ENCODE measurements at regions not wholly inside any gene's neighbourhood (a gene's known extent, or its start where the extent isn't known, plus 50 kb on each side); places are given as distances from the start of the nearest gene placed in this dataset.

DNA sequence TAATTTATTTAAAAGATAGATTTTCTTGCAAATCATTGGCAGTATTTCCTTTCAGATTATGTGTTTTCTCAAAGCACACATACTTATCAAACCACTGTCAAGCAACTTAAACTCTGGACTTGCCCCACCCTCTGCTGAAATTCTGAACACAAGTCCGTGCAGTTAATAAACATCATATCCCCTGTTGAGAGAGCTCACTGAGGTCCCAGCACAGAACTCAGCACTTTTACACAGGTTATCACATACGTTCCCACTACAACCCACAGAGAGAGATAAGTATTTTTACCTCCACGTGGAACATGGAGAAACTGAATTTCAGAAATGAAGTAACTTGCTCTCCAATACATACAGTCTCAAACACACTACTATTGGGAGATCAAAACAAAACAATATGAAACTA lies 267.6 kb upstream of the IGF1R start:
- no peak for DNase-seq (ENCODE audit: low read depth in 4 of 4, low spot score in 2 of 4)

DNA sequence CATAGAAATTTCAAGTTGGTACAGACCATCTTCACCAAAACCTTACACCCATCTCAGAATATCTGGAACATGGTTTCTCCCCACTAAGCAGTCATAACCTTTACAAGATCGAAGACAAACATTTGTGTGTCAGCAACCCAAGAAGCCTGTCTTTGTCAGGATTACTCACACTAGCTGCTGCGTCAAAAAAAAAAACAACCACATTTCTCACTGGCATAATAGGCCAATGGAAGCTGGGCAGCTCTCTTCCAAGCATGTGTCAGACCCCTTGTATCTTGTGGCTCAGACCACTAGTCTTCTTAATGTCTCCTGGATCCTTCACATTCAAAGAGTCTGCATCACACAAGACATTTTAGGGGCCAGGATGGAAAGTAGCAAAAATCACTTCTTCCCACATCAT lies 266.9 kb upstream of the IGF1R start:
- no peak for DNase-seq (ENCODE audit: low read depth in 4 of 4, low spot score in 2 of 4)

DNA sequence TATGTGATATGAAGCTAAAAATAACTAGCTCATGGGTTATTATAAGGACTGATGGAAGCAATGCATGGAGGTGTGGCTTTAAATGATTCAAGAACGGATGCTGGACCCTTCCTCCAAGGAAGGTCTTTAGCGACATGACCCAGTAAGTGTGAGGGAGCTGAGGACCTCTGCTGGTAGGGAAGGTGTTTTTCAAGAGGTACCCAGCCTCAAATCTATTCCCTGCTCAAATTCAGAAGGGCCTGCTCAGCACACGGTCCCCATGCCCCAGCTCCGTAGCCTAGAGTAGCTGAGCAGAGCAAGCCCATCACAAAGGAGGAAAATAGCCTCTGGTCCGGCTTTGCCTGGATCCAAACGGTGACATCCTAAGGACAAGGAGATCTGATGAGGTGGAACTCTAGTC lies 266.2 kb upstream of the IGF1R start:
- DNase-seq (ENCODE audit: low read depth in 4 of 4, low spot score in 2 of 4) = no peak

DNA sequence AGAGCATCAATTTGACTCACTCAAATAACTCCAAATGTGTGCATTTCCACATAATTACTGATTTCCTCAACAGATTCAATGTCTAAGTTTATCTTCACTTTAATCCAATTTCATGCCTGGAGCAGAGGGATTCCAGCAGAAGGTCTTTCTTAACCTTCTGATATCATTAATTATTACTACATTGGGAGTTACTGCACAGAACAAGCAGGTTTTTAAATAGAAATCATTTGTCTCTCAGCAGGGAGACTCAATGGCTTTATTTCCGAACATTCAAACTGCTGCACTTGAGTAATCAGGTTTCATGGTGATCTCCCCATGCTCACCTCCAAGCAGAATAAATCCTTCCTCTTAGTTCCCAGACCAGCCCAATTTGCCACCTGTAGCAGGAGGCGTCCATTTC lies 264.8 kb upstream of the IGF1R start:
- no peak for DNase-seq (ENCODE audit: low read depth in 4 of 4, low spot score in 2 of 4)

DNA sequence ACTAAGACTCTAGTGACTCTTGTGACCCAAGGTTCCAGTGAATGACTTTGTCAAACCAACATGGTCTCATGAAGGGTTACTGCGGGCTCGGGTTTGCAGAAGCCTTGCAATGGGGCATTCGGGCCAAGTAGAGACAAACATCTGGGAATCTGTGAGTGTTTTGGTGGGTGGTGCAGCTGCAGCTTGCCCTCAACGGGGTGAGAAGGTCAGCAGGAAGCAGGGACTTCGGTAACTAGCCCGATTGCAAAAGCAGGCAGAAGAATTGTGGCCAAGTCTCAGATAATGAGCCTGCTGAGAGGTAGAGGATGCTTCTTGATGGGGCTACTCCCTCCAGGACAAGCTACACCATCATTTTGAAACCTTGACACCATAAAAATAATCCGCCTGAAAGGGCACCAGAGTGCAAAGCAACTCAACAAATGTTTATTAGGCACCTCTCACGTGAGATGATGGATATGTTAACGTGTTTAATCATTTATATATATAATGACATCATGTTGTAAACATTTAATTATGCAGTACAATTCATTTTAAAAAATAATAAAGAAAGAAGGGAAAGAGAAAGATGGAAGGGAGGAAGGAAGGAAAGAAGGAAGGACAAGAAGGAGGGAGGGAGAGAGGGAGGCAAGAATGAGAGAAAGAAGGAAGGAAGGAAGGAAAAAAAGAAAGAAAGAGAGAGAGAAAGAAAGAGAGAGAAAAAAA lies 263.9 kb upstream of the IGF1R start:
- no peak for DNase-seq (ENCODE audit: low read depth in 4 of 4, low spot score in 2 of 4)

DNA sequence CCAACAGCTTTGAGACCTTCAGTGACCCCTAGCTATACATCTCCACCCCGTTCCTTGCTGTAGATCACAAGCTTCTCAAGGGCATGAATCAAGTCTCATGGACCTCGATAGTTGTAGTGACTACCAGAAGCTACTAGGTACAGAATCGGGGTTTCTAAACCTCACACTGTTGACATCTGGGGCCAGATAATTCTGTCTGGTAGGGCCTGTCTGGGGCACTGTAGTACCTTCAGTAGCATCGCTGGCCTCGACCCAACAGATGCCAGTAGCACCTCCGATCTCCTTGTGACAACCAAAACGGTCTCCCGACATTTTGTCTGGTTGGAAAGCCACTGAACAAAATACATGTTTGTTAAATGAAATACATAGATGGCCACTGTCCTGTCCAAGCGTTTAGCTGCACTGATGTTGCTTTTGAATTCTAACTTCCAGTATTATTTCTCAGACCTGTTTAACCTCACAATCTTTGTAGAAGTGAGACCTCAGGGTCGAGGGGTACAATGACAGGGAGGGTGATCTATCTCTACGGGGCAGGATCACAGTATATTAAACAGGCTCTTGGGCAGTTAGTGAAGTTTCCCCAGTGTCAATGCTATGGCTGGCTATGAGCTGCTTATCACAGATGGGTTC lies 262.5 kb upstream of the IGF1R start:
- DNase-seq (ENCODE audit: low read depth in 4 of 4, low spot score in 2 of 4) = no peak

DNA sequence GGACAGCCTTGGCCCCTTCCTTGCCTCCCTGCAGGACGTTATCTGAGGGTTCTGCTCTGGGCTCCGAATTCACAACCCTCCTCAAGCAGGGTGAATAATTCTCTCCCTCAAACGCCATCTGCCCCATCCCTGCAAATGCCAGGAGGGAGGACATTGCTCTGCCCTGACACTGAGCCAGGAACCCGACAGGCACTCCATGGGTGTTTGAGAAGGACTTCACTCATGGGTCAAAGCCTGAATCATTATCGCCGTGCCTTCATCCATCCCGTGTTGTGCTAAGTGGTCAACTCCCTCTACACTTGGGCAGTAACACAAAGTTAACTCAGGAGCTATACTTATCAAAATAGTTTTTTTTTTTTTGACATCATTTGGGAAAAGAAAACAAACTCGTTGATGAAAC lies 261.8 kb upstream of the IGF1R start:
- DNase-seq (ENCODE audit: low read depth in 4 of 4, low spot score in 2 of 4) = no peak

DNA sequence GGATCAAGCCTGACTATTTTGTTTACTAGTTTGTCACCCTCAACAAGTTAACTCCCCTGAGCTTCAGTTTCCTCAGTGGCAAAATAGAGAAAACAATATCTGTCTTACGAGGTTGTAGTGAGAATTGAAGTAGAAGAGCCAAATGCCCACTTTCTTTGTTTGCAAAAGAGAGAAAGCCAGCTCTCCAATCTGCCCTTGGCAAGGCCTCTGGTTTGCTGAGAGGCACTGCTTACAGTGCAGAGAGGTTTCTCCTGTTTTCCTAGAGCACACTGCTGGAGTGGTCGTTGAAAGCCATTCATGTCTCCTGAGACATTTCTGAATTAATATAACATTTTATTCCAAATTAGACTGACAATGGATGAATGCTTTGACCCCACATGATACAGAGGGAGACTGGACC lies 260.5 kb upstream of the IGF1R start:
- DNase-seq (ENCODE audit: low read depth in 4 of 4, low spot score in 2 of 4) = no peak

DNA sequence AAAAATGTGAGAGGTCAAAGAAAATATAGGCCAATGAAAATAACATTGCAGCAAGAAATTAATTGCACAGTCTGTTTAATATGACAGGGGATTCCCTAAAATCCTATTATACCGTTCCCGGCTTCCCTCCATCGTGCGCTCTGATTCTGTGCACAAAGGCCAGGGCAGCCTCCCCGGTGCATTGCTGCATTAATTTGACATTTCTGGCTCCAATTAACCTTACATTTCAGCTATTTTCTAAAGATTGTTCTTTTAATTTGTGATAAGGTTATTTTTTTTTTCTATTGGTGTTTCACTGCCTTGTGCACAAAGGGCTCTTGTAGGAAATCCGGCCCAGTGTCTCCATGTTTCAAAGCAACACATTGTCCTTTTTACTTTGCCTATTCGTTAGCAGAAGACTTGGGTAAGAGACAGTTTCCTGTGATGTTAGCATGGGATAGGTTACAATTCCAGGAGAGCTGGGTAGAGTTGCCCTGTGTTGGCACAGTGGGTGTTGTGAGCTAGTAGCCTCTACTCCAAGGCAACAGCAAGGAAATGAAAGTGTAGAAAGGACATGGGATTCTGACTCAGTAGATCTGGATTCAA lies 257.3 kb upstream of the IGF1R start:
- no peak for DNase-seq (ENCODE audit: low read depth in 4 of 4, low spot score in 2 of 4)

DNA sequence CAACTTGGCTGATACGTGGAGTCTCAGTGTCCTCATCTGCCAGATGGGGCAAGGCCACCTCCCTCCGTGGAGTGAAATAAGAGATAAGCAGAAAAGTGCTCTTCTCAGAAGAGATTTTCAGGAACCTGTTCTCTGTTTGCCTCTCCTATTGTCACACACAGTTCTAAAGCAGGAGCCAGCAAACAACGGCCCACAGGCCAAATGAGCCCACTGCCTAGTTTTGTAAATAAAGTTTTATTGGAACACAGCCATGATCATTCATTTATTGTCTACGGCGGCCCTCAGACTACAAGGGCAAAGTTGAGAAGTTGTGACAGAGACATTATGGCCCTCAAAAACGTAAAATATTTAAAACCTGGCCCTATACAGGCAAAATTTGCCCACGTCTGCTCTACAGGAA lies 256.8 kb upstream of the IGF1R start:
- no peak for DNase-seq (ENCODE audit: low read depth in 4 of 4, low spot score in 2 of 4)

DNA sequence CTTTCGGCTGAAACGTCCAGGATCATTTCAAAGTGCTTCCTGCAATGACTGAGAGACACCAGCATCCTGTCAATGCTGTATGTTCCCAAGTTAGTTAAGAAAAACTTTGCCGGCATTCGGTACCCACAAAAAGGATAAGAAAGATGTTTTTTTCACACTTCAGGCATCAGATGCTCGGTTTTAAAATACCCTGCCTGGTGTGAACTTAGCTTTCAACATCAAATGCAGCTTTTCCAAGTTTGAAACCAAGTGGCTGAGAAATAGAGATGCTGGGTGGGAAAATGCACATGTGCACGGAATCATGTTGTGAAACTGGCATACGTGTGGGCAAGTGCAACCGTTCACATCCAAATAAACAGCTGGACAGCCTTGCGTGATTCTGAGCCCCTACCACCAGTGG lies 254.9 kb upstream of the IGF1R start:
- DNase-seq (ENCODE audit: low read depth in 4 of 4, low spot score in 2 of 4) = no peak

DNA sequence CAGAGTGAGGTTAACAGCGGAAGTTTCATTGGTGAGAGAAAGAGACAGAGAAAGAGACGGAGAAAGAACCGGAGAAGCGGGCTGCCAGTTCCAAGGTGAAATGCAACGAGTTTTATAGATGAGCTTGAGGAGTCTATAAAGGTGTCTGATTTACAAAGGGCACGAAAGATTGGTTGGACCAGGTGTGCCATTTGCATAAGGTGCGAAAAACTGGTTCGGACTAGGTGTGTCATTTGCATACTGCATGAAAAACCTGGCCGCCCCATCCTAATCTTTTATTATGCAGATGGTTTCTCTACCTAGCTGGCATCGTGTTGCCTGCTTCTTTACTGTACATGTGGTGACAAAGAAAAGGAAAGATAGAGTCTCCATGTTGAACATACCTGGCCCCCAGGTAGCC lies 253.8 kb upstream of the IGF1R start:
- no peak for DNase-seq (ENCODE audit: low read depth in 4 of 4, low spot score in 2 of 4)

DNA sequence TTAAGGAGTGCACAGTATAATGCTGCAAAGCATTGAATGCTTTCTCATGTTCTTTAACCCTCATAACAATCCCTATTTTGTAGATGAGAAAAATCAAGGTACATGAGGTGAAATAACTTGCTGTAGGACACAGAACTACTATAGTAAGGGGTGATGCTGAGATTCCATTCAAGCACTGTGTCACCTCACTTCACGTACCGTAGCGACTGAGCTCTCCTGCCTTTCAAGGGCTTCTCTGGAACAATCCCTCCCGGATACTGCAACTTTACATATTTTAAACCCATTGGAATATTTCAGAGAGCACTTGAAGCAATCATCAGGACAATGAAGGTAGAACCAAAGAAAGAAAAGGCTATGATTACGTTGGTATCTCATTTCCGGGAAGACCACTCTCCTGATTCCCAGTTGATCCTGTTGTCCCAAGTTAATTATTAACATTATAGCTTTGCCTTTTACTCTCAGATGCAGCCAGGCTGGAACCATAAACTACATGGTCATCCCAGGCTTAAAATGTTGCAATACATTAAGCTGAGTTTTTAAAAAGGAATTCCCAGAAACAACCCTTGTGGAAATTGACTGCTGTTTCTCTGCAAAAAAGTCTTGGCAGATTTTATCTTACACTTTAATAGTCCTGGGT lies 252.2 kb upstream of the IGF1R start:
- DNase-seq (ENCODE audit: low read depth in 4 of 4, low spot score in 2 of 4) = no peak

DNA sequence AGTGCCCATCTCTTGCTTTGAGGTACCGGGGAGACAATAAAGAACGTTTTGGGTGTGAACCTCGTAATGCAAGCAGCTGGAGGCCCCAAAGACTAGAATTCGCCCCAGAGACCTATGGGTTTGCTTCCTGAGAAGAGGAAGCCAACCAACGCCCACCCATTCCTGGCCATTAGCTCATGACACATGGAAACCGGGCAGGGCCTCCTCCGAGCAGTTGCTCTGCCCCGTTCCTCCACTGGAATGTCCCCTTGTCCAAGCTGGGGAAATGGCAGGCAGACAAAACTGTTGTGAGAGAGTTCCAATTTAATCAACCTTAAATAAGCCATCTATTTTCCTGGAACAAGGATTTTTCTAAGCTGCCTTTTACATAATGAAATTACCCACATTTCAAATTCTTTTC lies 250.9 kb upstream of the IGF1R start:
- DNase-seq (ENCODE audit: low read depth in 4 of 4, low spot score in 2 of 4) = no peak

DNA sequence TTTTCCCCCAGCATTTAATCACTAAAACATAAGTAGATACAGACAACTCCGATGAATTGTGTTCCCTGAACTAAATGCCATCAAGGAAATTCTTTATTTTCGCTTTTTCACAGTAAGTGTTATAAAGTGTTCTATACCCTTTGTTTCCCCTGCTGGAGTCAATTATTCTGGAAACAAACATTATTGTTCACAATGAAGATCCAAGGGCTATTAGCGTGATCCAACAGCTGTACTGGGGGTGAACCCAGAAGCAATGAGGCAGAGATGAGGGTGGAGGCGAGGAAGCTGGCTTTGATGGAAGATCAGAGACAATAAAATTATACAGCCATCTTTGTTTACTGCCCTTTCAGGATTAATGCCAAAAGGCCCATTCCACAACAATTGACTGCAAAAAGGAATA lies 250.3 kb upstream of the IGF1R start:
- DNase-seq (ENCODE audit: low read depth in 4 of 4, low spot score in 2 of 4) = no peak

DNA sequence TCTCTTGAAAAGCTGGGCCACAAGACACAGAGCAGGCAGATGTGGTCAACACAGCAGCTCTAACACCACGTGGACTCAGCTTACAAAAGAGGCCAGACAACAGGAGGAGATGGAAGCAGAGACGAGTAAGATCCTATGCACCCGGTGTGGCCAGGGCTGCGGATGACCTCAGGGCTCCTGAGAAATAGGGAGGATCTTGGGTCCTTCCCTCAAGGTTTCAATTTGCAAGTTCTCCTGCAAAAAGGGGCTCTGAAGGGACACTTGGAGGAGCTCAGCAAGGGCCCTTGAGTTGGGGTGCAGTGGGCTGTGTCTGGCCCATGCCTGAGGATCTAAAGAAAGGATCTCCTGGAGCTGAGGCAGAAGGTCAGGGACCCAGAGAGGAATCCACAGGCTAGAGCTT lies 249.5 kb upstream of the IGF1R start:
- no peak for DNase-seq (ENCODE audit: low read depth in 4 of 4, low spot score in 2 of 4)

DNA sequence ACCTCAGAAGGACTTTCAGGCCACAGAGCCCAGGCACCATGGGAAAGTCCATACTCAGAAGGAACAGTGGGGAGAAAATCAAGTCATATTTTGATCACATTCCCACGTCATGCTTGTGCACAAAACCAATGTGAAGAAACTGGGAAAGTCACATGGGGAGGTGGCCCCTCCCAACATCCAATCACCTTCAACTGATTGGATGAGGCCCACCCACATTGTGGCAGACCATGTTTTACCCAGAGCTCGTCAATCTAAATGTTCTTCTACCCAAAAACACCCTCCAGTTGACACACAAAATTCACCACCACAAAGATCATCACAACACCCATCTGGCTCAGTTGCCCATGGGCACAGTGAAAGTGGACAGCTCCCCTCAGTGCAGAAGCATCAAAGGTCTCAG lies 248.2 kb upstream of the IGF1R start:
- DNase-seq (ENCODE audit: low read depth in 4 of 4, low spot score in 2 of 4) = no peak

DNA sequence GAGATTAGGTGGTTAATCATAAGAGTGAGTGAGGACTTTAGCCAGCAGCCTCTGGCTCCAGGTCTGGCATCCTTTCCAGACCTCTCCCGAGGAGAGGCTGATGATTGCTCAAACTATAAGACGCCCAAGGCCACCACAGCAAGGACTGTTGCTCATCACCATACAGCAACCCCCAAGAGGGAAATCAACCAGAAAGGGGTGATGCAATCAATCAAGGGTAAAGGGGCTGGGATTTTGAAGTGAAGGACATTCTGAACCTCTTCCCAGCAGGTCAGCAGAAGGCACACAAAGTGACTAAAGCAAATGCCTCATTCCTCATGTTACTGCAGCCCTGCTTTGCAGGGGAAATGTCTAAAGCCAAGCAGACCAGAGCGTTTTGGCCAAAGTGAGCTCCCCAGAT lies 247.3 kb upstream of the IGF1R start:
- DNase-seq (ENCODE audit: low read depth in 4 of 4, low spot score in 2 of 4) = no peak

DNA sequence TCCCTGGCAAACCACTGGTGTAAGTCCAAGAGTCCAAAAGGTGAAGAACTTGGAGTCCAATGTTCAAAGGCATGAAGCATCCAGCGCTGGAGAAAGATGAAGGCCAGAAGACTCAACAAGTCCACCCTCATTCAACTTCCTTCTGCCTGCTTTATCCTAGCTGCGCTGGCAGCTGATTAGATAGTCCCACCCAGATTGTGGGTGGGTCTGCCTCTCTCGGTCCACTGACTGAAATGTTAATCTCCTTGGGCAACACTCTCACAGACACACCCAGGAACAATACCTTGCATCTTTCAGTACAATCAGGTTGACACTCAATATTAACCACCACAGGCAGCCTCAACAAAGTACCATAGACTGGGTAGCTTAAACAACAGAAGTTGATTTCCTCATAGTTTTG lies 245.9 kb upstream of the IGF1R start:
- no peak for DNase-seq (ENCODE audit: low read depth in 4 of 4, low spot score in 2 of 4)

DNA sequence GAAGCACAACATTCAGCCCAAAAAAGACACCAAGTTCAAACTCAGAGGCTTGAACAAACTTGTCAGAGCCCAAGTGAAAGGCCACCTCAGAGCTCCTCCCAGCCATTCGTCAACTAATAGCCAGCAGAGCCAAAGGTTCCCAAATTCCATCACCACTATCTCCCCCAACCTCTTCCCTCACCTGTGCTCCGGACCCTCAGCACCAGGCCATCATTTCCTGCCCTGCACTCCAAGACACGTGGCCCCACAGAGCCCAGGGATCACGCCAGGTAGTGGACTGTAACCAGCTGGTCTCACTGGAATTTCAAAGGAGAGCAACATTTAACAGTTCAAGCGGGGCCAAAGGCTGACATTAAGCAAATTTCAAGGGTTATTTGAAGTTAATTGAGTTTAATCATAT lies 245.2 kb upstream of the IGF1R start:
- DNase-seq (ENCODE audit: low read depth in 4 of 4, low spot score in 2 of 4) = no peak

DNA sequence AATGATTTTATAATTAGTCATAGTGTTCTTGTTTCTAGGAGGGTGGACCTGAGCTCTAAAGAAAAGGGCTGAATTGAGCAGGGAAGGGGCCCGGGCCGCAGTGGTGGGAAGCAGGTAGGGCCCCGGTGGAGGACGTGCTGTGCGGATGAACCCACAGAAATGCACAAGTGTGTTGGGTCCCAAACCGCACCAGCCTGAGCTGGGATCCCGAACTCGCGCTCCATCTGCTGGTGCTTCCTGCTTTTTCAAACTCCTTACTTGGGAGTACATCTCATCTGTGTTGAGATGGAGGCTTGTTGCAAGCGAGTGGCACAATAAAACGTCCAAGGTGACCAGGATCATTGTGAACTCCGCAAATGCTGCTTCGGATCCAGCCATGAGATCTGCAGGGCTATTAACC lies 244.8 kb upstream of the IGF1R start:
- DNase-seq (ENCODE audit: low read depth in 4 of 4, low spot score in 2 of 4) = no peak

DNA sequence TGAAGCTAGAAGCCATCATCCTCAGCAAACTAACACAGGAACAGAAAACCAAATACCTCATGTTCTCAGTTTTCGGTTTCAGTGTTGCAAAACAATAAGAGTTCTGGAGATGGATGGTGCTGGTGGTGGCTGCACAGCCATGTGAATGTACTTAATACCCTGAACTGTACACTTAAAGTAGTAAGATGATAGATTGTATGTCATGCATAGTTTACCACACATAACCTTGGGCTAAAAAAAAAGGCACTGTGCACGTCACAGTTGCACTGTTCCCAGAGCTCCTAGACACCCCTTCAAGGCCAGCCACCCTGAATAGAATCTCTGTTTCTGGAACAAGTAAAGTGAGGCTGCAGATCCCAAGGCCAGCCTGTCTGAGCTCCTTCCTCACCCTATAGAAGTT lies 243.3 kb upstream of the IGF1R start:
- DNase-seq (ENCODE audit: low read depth in 4 of 4, low spot score in 2 of 4) = no peak
